Ishikawa (cell line): ENCODE measurements at regions not wholly inside any gene's neighbourhood (a gene's known extent, or its start where the extent isn't known, plus 50 kb on each side); places are given as distances from the start of the nearest gene placed in this dataset.

Source experiments
- CEBPB ChIP-seq: IDR thresholded peaks from 2 replicates; pipeline ENCODE4 v1.6.1; 2012
- CREB1 ChIP-seq: IDR thresholded peaks from 2 replicates; pipeline ENCODE4 v1.6.1; 2012; ENCODE audit warnings: low read depth
- EGR1 ChIP-seq: IDR thresholded peaks from 2 replicates; pipeline ENCODE4 v1.6.1; 2012
- EP300 ChIP-seq: IDR thresholded peaks from 2 replicates; pipeline ENCODE4 v1.6.1; 2012; ENCODE audit warnings: borderline replicate concordance
- FOXM1 ChIP-seq: IDR thresholded peaks from 2 replicates; pipeline ENCODE4 v1.6.1; 2012; ENCODE audit warnings: low read depth, borderline replicate concordance
- MAX ChIP-seq: IDR thresholded peaks from 2 replicates; pipeline ENCODE4 v1.6.1; 2012
- NFIC ChIP-seq: IDR thresholded peaks from 2 replicates; pipeline ENCODE4 v1.6.1; 2012
- RAD21 ChIP-seq: IDR thresholded peaks from 2 replicates; pipeline ENCODE4 v1.6.1; 2012; ENCODE audit warnings: low read depth
- REST ChIP-seq: IDR thresholded peaks from 2 replicates; pipeline ENCODE4 v1.6.1; 2012; ENCODE audit warnings: low read depth, mild to moderate bottlenecking
- TAF1 ChIP-seq: IDR thresholded peaks from 2 replicates; pipeline ENCODE4 v1.6.1; 2012; ENCODE audit warnings: low read depth, mild to moderate bottlenecking
- TCF12 ChIP-seq: IDR thresholded peaks from 2 replicates; pipeline ENCODE4 v1.6.1; 2012; ENCODE audit warnings: low read depth
- TEAD4 ChIP-seq: IDR thresholded peaks from 2 replicates; pipeline ENCODE4 v1.6.1; 2012
- USF1 ChIP-seq: IDR thresholded peaks from 2 replicates; pipeline ENCODE4 v1.6.1; 2012
- YY1 ChIP-seq: IDR thresholded peaks from 2 replicates; pipeline ENCODE4 v1.6.1; 2012; ENCODE audit warnings: low read depth
- ZBTB7A ChIP-seq: IDR thresholded peaks from 2 replicates; pipeline ENCODE4 v1.6.1; 2012; ENCODE audit warnings: low read depth

- TF ChIP-seq YY1 (no peak), TCF12 (no peak), CREB1 (no peak), TEAD4 (no peak), RAD21 (no peak), ZBTB7A (no peak), USF1 (no peak), FOXM1 (no peak)
Measured at GRCh38 chr4:126616795-126617194, 1016.0 kb upstream of the INTU start.

- TF ChIP-seq EP300 (no peak), RAD21 (peak; percentile 65), CREB1 (no peak), MAX (no peak), ZBTB7A (no peak), TAF1 (no peak)
Measured at GRCh38 chr4:126627255-126627654, 1005.5 kb upstream of the INTU start.

- TF ChIP-seq TEAD4 = no peak
- no peak for TF ChIP-seq CREB1
- no peak for TF ChIP-seq REST
- no peak for TF ChIP-seq EGR1
- no peak for TF ChIP-seq ZBTB7A
- no peak for TF ChIP-seq CEBPB
- no peak for TF ChIP-seq FOXM1
- no peak for TF ChIP-seq NFIC
- TF ChIP-seq RAD21 = no peak
- TF ChIP-seq EP300 = no peak
- TF ChIP-seq TAF1 = no peak
- no peak for TF ChIP-seq USF1
- no peak for TF ChIP-seq TCF12
- TF ChIP-seq YY1 = no peak
- TF ChIP-seq MAX = no peak
Measured at GRCh38 chr4:126628933-126629332, 1003.8 kb upstream of the INTU start.

GRCh38 chr4:126630230-126630629, 1002.5 kb upstream of the INTU start:
- no peak for TF ChIP-seq EGR1
- no peak for TF ChIP-seq RAD21
- no peak for TF ChIP-seq TAF1
- no peak for TF ChIP-seq REST
- TF ChIP-seq MAX = no peak
- no peak for TF ChIP-seq CREB1
- TF ChIP-seq CEBPB = no peak
- no peak for TF ChIP-seq ZBTB7A
- TF ChIP-seq USF1 = no peak
- no peak for TF ChIP-seq FOXM1
- TF ChIP-seq YY1 = no peak
- TF ChIP-seq EP300 = no peak
- TF ChIP-seq TCF12 = no peak
- no peak for TF ChIP-seq NFIC
- TF ChIP-seq TEAD4 = no peak

GRCh38 chr4:126633306-126633705, 999.5 kb upstream of the INTU start:
- TF ChIP-seq ZBTB7A = no peak
- TF ChIP-seq CREB1 = no peak
- TF ChIP-seq MAX = no peak
- no peak for TF ChIP-seq EGR1
- no peak for TF ChIP-seq FOXM1
- no peak for TF ChIP-seq REST
- TF ChIP-seq RAD21 = no peak
- TF ChIP-seq TAF1 = no peak
- no peak for TF ChIP-seq TCF12
- no peak for TF ChIP-seq USF1
- no peak for TF ChIP-seq YY1
